ENCODE measurements at regions not wholly inside any gene's neighbourhood (a gene's known extent, or its start where the extent isn't known, plus 50 kb on each side); places are given as distances from the start of the nearest gene placed in this dataset.

- TF ChIP-seq CTCF (IDR thresholded peaks at IDR 0.05; ENCODE audit: insufficient read depth, low read depth, low read length) = no peak
- H3K4me3 ChIP-seq (ENCODE audit: low read depth, low read length) = no peak overlapping the region
- no peak for DNase-seq (ENCODE audit: low read depth)
These were observed 439.7 kb upstream of the FRG1 start for GRCh38 chr4:189500970-189501369.

- no peak overlapping the region for H3K4me3 ChIP-seq (ENCODE audit: low read depth, low read length)
- no peak for DNase-seq (ENCODE audit: low read depth)
- TF ChIP-seq CTCF (IDR thresholded peaks at IDR 0.05; ENCODE audit: insufficient read depth, low read depth, low read length) = no peak
These were observed 437.7 kb upstream of the FRG1 start for GRCh38 chr4:189502841-189503435.

GRCh38 chr4:189504220-189504619, 436.5 kb upstream of the FRG1 start:
- DNase-seq (ENCODE audit: low read depth) = no peak
- TF ChIP-seq CTCF (IDR thresholded peaks at IDR 0.05; ENCODE audit: insufficient read depth, low read depth, low read length) = no peak

GRCh38 chr4:189505380-189505779, 435.3 kb upstream of the FRG1 start:
- H3K4me3 ChIP-seq (ENCODE audit: low read depth, low read length) = no peak overlapping the region
- no peak for TF ChIP-seq CTCF (IDR thresholded peaks at IDR 0.05; ENCODE audit: insufficient read depth, low read depth, low read length)
- DNase-seq (ENCODE audit: low read depth) = no peak

More at GRCh38 chr4:189504220-189504619, 436.5 kb upstream of the FRG1 start:
- no peak overlapping the region for H3K4me3 ChIP-seq (ENCODE audit: low read depth, low read length)

- no peak for TF ChIP-seq CTCF (IDR thresholded peaks at IDR 0.05; ENCODE audit: insufficient read depth, low read depth, low read length)
- DNase-seq (ENCODE audit: low read depth) = no peak
- H3K4me3 ChIP-seq (ENCODE audit: low read depth, low read length) = no peak overlapping the region
These were observed 434.6 kb upstream of the FRG1 start for GRCh38 chr4:189506080-189506479.

- no peak for DNase-seq (ENCODE audit: low read depth)
- no peak overlapping the region for H3K4me3 ChIP-seq (ENCODE audit: low read depth, low read length)
- no peak for TF ChIP-seq CTCF (IDR thresholded peaks at IDR 0.05; ENCODE audit: insufficient read depth, low read depth, low read length)
These were observed 433.6 kb upstream of the FRG1 start for GRCh38 chr4:189507060-189507459.

GRCh38 chr4:189510601-189511000, 430.1 kb upstream of the FRG1 start:
- no peak overlapping the region for H3K4me3 ChIP-seq (ENCODE audit: low read depth, low read length)
- DNase-seq (ENCODE audit: low read depth) = no peak
- no peak for TF ChIP-seq CTCF (IDR thresholded peaks at IDR 0.05; ENCODE audit: insufficient read depth, low read depth, low read length)
